Naive B cell (primary cell): ENCODE measurements at regions not wholly inside any gene's neighbourhood (a gene's known extent, or its start where the extent isn't known, plus 50 kb on each side); places are given as distances from the start of the nearest gene placed in this dataset.
A peak's percentile ranks its signal among the peaks of the same experiment; 100 is the strongest.

Experiments used
- ATAC-seq, 2 donors: fragments of 150-1000 bp; cut with Tn5 transposase; 2 replicates each; pipeline ENCODE4 v1.10.0; 2021; ENCODE audit warnings: low read depth in 2 of 2, mild to moderate bottlenecking in 2 of 2, moderate library complexity in 2 of 2
- DNase-seq: peaks from one replicate; pipeline ENCODE4 v3.0.0; 2022
- H3K27ac Mint-ChIP-seq, 6 donors: one replicate each; pipeline ENCODE4 v1.8.0; 2020 to 2022; ENCODE audit warnings: mild to moderate bottlenecking in 6 of 6, mixed read lengths in 6 of 6, moderate library complexity in 5 of 6, inconsistent platforms in 2 of 6
- H3K27me3 Mint-ChIP-seq, 3 donors: one replicate each; pipeline ENCODE4 v1.8.0; 2021 to 2022; ENCODE audit warnings: mixed read lengths in 3 of 3, mild to moderate bottlenecking in 1 of 3
- H3K36me3 Mint-ChIP-seq, 2 donors: one replicate each; pipeline ENCODE4 v1.8.0; 2020 to 2022; ENCODE audit warnings: mixed read lengths in 2 of 2, inconsistent platforms in 1 of 2, mild to moderate bottlenecking in 1 of 2
- H3K4me1 Mint-ChIP-seq, 3 donors: one replicate each; pipeline ENCODE4 v1.8.0; 2020 to 2022; ENCODE audit warnings: mixed read lengths in 3 of 3, inconsistent platforms in 1 of 3, mild to moderate bottlenecking in 1 of 3, moderate library complexity in 1 of 3
- H3K4me3 Mint-ChIP-seq, 8 donors: one replicate each; pipeline ENCODE4 v1.8.0; 2020 to 2022; ENCODE audit warnings: mild to moderate bottlenecking in 8 of 8, mixed read lengths in 8 of 8, moderate library complexity in 8 of 8, inconsistent platforms in 2 of 8
- H3K9me3 Mint-ChIP-seq, 7 donors: one replicate each; pipeline ENCODE4 v1.8.0; 2020 to 2022; ENCODE audit warnings: mixed read lengths in 7 of 7, mild to moderate bottlenecking in 5 of 7, inconsistent platforms in 2 of 7, moderate library complexity in 1 of 7

DNA sequence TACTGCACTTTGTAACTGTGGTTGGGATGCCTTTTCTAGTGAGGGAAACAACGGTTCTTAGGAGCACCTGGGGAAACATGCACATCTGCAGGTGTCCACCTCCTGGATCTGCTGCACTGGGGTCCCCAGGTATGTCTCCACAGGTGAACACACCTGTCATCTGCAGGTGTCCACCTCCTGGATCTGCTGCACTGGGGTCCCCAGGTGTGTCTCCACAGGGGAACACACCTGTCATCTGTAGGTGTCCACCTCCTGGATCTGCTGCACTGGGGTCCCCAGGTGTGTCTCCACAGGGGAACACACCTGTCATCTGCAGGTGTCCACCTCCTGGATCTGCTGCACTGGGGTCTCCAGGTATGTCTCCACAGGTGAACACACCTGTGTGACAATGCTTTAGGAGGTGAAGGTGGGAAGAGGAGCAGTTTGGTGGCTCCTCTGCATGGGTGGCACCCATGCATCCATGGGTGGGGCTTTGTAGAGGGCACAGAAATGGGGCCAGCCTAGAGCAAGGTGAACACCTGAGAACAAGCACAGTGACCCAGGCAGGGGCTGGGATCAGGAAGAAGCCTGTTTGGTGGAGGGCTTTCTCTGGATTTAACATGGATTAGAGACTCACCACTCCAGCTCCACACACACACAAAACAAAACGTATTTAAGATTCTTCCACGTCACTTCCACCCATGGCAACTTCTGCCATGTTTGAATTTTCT is 206.0 kb upstream of the CDH4 start:
- no peak overlapping the region for H3K27ac Mint-ChIP-seq
- peaks cover 0 to 5% (median 4%) of the 10 kb centered on the region in 3 donors for H3K27me3 Mint-ChIP-seq
- no peaks in the 10 kb centered on the region for H3K4me1 Mint-ChIP-seq
- DNase-seq = no peak
- no peak overlapping the region for H3K4me3 Mint-ChIP-seq
- no peak for ATAC-seq
- H3K9me3 Mint-ChIP-seq = peaks cover 0 to 12% (median 4%) of the 10 kb centered on the region in 7 donors
- H3K36me3 Mint-ChIP-seq = no peaks in the 10 kb centered on the region

DNA sequence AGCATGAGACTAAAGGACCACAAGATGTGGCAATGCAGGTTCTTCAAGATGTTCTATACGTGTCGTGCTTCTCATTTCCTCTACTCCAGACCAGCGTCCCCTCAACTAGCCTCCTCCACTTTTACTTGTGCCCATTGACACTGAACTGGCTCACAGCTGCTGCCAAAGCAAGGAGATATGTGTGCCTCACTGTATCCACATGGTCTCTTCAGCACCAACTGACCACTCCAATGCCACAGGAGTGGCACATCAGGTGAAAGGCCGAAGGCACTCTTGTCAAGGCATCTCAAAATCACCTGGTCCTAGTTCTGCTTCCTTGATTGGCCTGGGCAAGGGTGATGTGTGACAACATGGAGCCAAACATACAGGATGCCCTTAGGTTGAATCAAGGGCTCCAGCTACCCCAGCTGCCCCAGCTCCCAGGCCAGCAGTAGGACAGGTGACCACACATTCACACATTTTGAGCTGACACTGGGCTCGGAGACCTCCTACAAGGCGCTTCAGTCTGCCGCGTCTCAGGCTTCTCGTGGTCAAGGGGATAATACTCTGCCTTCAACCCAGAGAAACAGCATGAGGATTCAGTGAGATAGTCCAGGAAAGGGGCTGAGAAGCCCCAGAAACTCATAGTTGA is 205.2 kb upstream of the CDH4 start:
- H3K27ac Mint-ChIP-seq = peak overlapping the region in 1 of 6 donors; percentile 35
- ATAC-seq (no peak), DNase-seq (no peak)
- no peaks in the 10 kb centered on the region for H3K4me1 Mint-ChIP-seq
- H3K27me3 Mint-ChIP-seq = peaks cover 0 to 5% (median 2%) of the 10 kb centered on the region in 3 donors
- H3K4me3 Mint-ChIP-seq = no peak overlapping the region
- peaks cover 0 to 12% (median 4%) of the 10 kb centered on the region in 7 donors for H3K9me3 Mint-ChIP-seq
- no peaks in the 10 kb centered on the region for H3K36me3 Mint-ChIP-seq

DNA sequence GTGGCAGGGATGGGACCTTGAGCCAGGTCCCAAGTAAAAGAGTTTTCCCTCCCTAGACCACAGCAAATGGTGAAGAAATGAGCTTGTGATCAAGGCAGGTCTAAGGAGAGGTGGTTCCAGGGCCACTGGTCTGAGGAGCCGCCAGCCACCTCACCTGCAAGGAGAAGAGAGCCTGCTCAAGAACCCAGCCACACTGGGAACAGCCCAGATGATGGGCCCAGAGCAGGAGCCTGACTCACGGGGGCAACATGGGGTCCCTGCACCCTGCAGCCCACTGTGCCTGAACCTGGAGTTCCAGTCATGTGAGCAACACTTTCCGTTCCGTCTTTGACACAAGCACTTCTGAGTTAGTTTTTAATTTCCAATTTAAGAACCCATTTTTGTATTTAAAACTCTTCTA is 204.5 kb upstream of the CDH4 start:
- Mint-ChIP-seq H3K27ac (no peak overlapping the region), H3K9me3 (peaks cover 0 to 12% (median 4%) of the 10 kb centered on the region in 7 donors), H3K36me3 (no peaks in the 10 kb centered on the region), H3K27me3 (peaks cover 0 to 5% (median 0%) of the 10 kb centered on the region in 3 donors), H3K4me1 (no peaks in the 10 kb centered on the region), H3K4me3 (no peak overlapping the region)
- ATAC-seq = no peak
- DNase-seq = no peak

DNA sequence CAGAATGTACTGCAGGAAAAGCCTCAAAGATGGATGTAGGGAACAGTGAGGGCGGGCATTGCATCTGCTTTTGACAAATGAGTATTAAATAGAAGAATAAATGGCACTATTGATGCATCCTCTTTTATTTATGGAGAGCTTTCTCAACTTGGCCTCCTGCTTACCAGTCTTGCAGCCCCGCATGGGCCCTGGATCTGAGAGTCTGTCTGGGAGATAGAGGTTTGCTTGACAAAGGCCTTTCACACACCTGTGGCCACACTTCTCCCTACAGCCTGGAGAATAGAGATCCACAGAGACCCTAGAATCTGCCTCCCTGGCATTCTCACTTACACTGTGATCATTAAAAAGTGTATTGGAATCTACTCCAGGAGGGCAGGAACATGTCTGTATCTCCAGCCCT is 203.8 kb upstream of the CDH4 start:
- no peak for ATAC-seq
- no peak for DNase-seq
- no peaks in the 10 kb centered on the region for H3K36me3 Mint-ChIP-seq
- no peak overlapping the region for H3K4me3 Mint-ChIP-seq
- no peaks in the 10 kb centered on the region for H3K4me1 Mint-ChIP-seq
- H3K27me3 Mint-ChIP-seq = no peaks in the 10 kb centered on the region
- peaks cover 0 to 14% (median 3%) of the 10 kb centered on the region in 7 donors for H3K9me3 Mint-ChIP-seq
- H3K27ac Mint-ChIP-seq = no peak overlapping the region

DNA sequence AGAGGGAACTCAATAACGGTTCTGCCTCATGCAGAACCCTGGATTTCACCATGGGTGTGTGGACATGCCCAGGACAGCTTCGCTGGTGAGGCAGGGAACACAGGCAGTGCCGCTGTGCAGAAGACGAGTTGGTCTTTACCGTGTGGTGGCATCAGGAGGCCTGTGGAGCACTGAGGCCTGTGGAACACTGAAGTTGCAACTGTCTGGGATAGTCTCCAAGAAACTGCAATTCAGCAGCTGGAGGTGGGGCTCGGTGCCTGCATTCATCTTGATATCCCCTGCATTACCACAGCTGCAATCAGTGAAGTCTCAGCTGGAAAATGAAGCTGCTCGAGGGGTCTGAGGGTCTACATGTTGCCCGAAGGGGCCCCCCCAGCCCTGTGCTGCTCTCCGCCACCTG is 202.4 kb upstream of the CDH4 start:
- DNase-seq (no peak), ATAC-seq (no peak)
- Mint-ChIP-seq H3K9me3 (peaks cover 0 to 12% (median 2%) of the 10 kb centered on the region in 7 donors), H3K4me1 (no peaks in the 10 kb centered on the region), H3K27me3 (no peaks in the 10 kb centered on the region), H3K36me3 (no peaks in the 10 kb centered on the region), H3K4me3 (no peak overlapping the region), H3K27ac (no peak overlapping the region)

DNA sequence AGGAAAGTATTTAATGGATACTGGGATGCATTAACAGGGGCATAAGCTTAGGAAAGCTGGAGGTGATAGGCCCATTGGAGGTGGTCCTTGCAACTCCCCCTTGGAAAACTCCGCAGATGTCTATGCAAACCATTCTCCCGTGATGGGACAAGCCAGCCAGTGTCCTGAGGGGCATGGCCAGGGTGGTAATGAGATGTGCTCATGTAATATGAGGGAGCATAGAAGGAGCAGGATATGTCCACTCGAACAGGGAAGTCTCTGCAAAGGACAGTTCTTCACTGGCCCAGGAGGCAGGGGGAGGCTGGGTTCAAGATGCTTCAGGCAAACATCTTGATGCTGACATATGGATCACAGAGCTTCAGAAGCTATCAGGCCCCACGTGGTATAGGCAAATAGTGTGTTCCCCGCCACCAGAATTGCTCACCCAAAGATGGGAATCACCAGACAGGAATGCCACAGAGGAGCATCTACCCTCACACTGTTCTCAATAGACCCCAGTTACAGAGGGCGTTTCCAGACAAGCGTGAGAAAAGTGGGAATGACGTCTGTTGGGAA is 201.6 kb upstream of the CDH4 start:
- Mint-ChIP-seq H3K27me3 (no peaks in the 10 kb centered on the region), H3K4me1 (no peaks in the 10 kb centered on the region), H3K9me3 (peaks cover 0 to 12% (median 2%) of the 10 kb centered on the region in 7 donors), H3K36me3 (no peaks in the 10 kb centered on the region), H3K27ac (no peak overlapping the region), H3K4me3 (no peak overlapping the region)
- ATAC-seq (no peak), DNase-seq (no peak)

DNA sequence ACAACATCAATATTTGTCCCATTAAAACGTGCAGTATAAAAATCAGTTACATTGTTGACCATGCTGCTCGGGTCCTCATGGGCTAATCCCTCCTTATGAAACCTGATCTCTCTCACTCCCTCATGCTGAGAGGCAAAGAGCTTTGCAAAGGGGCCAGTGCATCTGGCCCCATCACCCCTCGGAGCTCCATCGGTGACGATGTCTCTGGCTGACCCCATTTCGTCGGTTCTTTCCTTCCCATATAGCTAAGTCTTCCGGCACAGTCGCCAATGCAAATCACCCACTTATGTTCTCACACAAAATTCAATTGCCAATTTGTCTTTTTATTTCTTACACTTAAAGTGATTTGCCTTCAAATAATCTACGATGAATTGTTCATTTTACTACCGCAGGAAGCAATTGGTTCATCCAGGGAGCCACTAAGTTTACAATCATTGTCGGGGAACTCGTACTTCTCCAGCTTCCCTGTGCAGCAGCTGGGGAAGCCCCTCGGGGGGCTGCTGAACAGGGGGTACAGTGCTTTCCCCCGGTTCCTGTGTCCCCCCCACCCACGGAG is 199.8 kb upstream of the CDH4 start:
- DNase-seq = no peak
- no peaks in the 10 kb centered on the region for H3K4me1 Mint-ChIP-seq
- no peaks in the 10 kb centered on the region for H3K36me3 Mint-ChIP-seq
- ATAC-seq = no peak
- H3K27me3 Mint-ChIP-seq = no peaks in the 10 kb centered on the region
- no peak overlapping the region for H3K27ac Mint-ChIP-seq
- H3K4me3 Mint-ChIP-seq = peak overlapping the region in 1 of 8 donors; percentile 16
- peaks cover 0 to 8% (median 2%) of the 10 kb centered on the region in 7 donors for H3K9me3 Mint-ChIP-seq

DNA sequence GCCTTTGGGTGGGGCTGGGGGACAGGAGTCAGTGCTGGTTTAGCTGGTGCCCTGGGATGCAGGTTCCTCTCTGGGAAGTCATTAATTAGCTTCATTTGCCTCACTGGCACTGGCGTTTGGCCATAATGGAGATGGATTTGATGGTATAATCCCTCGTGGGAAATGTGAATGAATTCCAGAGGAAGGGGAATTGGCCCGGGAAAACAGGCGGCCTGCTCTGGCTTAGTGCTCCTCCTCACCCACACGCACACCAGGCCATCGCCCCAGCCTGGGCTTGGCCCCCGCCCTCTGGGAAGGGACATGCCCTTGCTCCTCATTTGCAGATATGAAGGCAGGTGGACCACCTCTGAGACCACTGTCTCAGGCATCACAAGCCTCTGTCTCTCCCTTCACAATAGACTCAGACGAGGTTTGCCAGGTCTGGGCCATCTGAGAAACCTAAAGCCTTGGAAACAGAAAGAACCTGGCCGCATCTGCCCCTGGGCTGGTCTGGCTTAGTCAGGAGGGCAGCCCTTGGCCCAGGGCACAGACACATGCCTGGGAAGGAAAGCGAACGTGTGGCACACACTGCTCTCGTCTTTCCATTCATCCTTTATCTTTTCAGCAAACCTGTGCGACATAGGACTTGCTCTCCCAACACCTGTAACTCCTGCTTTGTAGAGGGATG is 199.2 kb upstream of the CDH4 start:
- DNase-seq (no peak), ATAC-seq (no peak)
- Mint-ChIP-seq H3K36me3 (no peaks in the 10 kb centered on the region), H3K27me3 (no peaks in the 10 kb centered on the region), H3K9me3 (peaks cover 0 to 8% (median 2%) of the 10 kb centered on the region in 7 donors), H3K27ac (peak overlapping the region in 1 of 6 donors; percentile 77), H3K4me1 (no peaks in the 10 kb centered on the region), H3K4me3 (peak overlapping the region in 1 of 8 donors; percentile 29)

DNA sequence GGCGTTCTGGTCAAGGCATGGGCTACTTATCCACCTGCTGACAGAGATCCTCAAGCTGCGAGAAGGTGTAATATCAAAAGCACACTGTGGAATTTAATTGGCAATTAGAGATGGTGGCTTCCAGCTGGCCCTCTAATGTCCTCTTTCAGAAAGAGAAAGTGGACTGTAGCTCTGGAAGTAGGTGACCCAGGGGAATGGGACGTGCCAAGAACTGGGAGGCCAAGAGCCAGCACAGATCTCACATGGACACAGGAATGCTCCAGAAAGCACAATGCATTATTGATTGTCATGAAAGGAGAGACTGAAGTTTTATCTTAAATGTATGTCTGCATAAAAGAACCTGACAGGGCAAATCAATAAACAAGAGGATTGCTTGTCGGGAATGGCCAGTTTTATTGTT is 198.6 kb upstream of the CDH4 start:
- DNase-seq = no peak
- no peaks in the 10 kb centered on the region for H3K27me3 Mint-ChIP-seq
- H3K36me3 Mint-ChIP-seq = no peaks in the 10 kb centered on the region
- peak overlapping the region in 1 of 8 donors; percentile 29 for H3K4me3 Mint-ChIP-seq
- H3K9me3 Mint-ChIP-seq = peaks cover 0 to 5% (median 2%) of the 10 kb centered on the region in 7 donors
- no peak overlapping the region for H3K27ac Mint-ChIP-seq
- no peak for ATAC-seq
- H3K4me1 Mint-ChIP-seq = no peaks in the 10 kb centered on the region

DNA sequence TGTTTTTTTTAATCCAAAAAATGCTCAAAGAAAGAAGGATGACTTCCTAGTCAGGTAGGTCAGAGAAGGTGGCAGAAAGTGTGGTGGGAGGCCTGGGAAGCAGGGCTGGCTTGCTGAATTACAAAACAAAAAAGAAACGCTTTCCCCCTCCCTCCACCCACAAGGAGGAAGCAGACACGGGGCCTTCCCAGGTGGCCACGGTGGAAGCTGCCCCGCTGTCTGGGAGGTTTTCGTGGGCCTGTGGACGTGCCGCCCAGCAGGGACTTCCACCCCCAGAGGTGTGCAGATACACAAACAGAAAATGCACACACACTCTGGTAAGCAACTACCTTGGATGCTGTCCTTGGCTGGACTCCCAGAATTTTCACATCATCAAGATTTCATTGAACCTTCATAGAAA is 198.2 kb upstream of the CDH4 start:
- no peaks in the 10 kb centered on the region for H3K4me1 Mint-ChIP-seq
- ATAC-seq (no peak), DNase-seq (no peak)
- H3K4me3 Mint-ChIP-seq = no peak overlapping the region
- H3K27ac Mint-ChIP-seq = no peak overlapping the region
- H3K27me3 Mint-ChIP-seq = no peaks in the 10 kb centered on the region
- peaks cover 0 to 2% (median 0%) of the 10 kb centered on the region in 7 donors for H3K9me3 Mint-ChIP-seq
- no peaks in the 10 kb centered on the region for H3K36me3 Mint-ChIP-seq

DNA sequence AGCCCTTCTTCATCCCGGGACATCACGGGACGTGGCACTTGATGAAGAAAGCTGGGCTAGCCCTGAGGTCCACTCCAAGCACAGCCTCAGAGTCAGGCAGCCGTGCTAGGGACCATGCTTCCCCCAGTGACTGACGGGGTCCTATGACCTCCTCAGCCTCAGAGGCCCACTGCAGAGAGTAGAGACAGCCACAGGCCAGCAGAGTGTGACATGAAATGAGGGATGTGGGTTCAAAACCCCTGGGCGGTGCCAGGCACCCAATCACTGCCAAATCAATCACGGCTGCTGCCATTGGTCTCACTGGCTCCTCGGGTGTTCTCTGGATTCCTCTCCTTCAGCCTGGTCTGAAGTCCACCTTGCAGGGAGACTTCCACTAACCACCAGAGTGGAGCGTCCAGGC is 197.7 kb upstream of the CDH4 start:
- H3K27ac Mint-ChIP-seq = no peak overlapping the region
- no peaks in the 10 kb centered on the region for H3K36me3 Mint-ChIP-seq
- H3K9me3 Mint-ChIP-seq = peaks cover 0 to 2% (median 0%) of the 10 kb centered on the region in 7 donors
- DNase-seq (no peak), ATAC-seq (no peak)
- no peaks in the 10 kb centered on the region for H3K27me3 Mint-ChIP-seq
- peak overlapping the region in 1 of 8 donors; percentile 42 for H3K4me3 Mint-ChIP-seq
- H3K4me1 Mint-ChIP-seq = no peaks in the 10 kb centered on the region

DNA sequence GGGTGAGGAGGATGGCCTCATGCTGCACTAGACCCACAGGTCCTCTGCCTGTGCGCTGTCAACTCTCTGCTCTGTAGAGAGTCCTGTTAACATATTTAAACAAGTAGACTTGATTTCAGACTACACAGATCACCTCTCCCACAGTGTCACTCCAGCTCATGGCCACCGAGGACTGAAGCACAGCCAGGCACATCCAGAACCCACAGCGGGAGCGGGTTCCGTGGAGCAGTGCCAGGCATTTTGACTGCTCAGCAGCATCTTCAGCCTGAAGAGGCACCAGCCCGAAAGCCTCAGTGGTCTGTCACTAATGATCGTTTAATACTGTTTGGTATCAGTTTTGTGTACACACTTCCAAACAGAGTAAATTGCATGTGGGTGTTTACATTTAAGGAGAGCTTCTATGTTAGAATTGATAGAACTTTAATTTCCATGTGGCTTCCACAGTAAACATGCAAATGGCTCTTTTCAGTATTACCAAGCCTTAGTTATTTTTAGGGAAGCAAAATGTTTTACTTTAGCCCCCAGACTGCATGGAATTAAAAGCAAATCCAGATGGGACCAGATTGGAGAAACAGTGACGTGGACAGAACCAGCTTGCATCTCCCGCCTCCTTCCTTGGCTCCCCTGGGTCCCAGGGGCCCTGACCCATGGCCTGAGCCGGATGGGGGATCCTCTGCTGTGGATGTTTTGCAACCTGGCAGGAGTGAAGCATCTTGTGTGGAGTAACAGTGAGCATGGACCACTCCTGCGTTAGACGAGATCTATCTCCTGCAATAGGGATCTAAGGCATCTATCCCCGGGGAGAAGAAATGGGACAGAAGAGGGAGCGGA is 196.7 kb upstream of the CDH4 start:
- no peak for DNase-seq
- Mint-ChIP-seq H3K9me3 (peaks cover 0 to 5% (median 0%) of the 10 kb centered on the region in 7 donors), H3K4me3 (peak overlapping the region in 1 of 8 donors; percentile 68), H3K27ac (no peak overlapping the region), H3K27me3 (no peaks in the 10 kb centered on the region), H3K4me1 (no peaks in the 10 kb centered on the region), H3K36me3 (no peaks in the 10 kb centered on the region)
- no peak for ATAC-seq

DNA sequence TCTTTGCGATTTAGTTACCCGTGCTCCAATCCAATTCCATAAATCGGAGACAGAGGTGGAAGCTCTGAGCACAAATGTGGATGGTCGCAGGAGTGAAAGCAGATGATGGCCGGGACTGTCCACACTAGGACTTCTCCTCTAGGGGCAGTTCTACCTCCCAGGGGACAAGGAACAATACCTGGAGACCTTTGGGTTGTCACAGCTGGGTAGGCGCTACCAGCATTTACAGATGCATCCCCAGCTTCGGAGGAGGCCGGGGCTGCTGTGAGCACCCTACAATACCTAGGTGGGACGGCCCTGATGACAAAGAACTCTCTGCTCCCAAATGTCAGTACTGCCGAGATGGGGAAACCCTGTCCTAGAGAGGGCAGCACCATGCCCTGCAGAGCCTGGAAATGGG is 195.9 kb upstream of the CDH4 start:
- Mint-ChIP-seq H3K27me3 (no peaks in the 10 kb centered on the region), H3K4me3 (no peak overlapping the region), H3K9me3 (peaks cover 0 to 8% (median 0%) of the 10 kb centered on the region in 7 donors), H3K4me1 (no peaks in the 10 kb centered on the region), H3K27ac (no peak overlapping the region), H3K36me3 (no peaks in the 10 kb centered on the region)
- DNase-seq = no peak
- no peak for ATAC-seq
